C4-2B (cell line): ENCODE measurements at regions not wholly inside any gene's neighbourhood (a gene's known extent, or its start where the extent isn't known, plus 50 kb on each side); places are given as distances from the start of the nearest gene placed in this dataset.

Experiments
- ZFX ChIP-seq: fragments of 450-650 bp; IDR thresholded peaks from 2 replicates; pipeline ENCODE4 v1.6.1; 2017
- TF ChIP-seq, protein P1 (sequence below): fragments of 450-650 bp; conservative IDR thresholded peaks from 2 replicates; pipeline ENCODE4 v1.5.1; 2017; ENCODE audit warnings: mild to moderate bottlenecking

DNA sequence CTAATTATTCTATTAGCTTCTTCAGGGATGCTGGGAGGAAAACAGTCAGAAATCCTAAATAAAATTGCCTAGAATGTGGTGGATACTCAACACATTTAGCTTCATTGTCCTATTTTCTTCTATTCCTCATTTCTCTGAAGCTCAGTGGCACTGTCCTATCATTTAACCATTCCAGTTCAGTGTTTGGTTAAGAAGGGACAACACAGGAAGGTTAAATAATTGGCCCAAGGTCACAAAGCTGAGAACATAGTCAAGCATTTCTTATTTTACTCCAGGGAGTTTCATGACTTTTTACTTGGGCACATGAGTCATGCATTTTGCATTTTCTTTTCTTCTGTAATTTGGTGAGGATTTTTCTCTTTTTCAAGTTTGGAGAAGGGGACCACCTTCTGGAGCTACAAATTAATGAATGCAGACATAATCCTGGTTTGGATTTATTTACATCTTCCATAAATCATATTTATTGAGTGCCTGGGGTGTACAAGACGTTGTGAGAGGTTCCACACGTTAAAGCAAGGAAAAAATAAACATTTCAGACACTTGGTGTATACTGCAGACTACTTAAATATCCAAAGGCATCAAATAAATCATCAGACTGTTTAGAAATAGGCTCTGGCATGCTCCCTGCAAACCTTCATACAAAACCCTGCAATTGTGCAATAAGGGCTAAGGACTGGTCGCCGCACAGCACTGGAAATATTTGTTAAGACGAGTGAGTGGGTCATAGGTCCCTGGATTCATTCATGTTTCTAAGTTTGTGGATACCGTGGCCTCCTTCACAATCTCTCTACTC is 263.9 kb downstream of the MAF start:
- TF ChIP-seq, protein P1, sequence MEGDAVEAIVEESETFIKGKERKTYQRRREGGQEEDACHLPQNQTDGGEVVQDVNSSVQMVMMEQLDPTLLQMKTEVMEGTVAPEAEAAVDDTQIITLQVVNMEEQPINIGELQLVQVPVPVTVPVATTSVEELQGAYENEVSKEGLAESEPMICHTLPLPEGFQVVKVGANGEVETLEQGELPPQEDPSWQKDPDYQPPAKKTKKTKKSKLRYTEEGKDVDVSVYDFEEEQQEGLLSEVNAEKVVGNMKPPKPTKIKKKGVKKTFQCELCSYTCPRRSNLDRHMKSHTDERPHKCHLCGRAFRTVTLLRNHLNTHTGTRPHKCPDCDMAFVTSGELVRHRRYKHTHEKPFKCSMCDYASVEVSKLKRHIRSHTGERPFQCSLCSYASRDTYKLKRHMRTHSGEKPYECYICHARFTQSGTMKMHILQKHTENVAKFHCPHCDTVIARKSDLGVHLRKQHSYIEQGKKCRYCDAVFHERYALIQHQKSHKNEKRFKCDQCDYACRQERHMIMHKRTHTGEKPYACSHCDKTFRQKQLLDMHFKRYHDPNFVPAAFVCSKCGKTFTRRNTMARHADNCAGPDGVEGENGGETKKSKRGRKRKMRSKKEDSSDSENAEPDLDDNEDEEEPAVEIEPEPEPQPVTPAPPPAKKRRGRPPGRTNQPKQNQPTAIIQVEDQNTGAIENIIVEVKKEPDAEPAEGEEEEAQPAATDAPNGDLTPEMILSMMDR, result no peak
- TF ChIP-seq ZFX, result no peak
